Transverse colon (tissue), 4 donors: ENCODE measurements at regions not wholly inside any gene's neighbourhood (a gene's known extent, or its start where the extent isn't known, plus 50 kb on each side); places are given as distances from the start of the nearest gene placed in this dataset.

Source experiments
- POLR2A ChIP-seq: fragments of 450-650 bp; IDR thresholded peaks from one replicate; pipeline ENCODE4 v1.6.1; 2016; ENCODE audit warnings: antibody characterized with exemption, mild to moderate bottlenecking, moderate library complexity
- POLR2AphosphoS5 ChIP-seq, 3 donors: sonication (generic); formaldehyde crosslinking; IDR thresholded peaks; one replicate each; pipeline ENCODE4 v1.6.1; 2016; ENCODE audit warnings: antibody characterized with exemption in 3 of 3
- TF ChIP-seq, protein P1 (sequence below), 5 experiments: fragments of 200-600 bp in 3 of 5; fragments of 450-650 bp in 2 of 5; sonication (generic) in 3 of 5; IDR thresholded peaks; 1 replicate in 2 of 5; 2 replicates in 3 of 5; pipeline ENCODE4 v1.5.1; 2016 to 2017; ENCODE audit warnings: antibody characterized with exemption in 5 of 5, inconsistent platforms in 3 of 5, mild to moderate bottlenecking in 2 of 5, moderate library complexity in 1 of 5

DNA sequence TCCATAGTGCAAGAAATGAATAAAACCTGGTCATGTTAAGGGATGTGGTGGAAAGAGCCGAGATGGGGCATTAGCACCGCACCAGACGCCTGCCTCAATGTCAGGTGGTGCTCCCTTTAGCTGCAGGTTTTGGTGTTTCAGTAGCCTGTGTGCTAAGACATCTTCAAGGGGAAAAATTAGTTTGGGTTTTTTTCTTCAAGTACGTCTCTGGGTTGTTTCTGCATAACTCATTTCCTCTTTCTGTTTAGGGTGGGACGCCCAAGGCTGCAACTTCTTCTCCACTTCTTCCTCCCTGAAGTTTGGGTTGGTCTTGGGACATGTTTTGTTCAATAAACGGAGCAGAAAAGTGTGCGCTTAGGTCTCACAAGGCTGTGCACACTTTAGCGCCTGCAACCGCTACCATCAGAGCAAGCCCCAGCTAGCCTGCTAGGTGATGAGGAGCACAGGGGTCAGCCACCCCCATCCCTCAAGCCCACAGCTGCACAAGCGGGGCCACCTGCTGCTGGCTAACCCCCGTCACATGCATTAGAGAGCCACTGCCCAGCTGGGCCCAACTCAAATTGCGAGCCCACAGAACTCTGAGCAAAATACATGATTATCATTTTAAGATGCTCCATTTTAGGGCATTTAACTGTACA, 1495.7 kb downstream of the TBC1D22A start:
- no peak for TF ChIP-seq POLR2A
- TF ChIP-seq, protein P1, sequence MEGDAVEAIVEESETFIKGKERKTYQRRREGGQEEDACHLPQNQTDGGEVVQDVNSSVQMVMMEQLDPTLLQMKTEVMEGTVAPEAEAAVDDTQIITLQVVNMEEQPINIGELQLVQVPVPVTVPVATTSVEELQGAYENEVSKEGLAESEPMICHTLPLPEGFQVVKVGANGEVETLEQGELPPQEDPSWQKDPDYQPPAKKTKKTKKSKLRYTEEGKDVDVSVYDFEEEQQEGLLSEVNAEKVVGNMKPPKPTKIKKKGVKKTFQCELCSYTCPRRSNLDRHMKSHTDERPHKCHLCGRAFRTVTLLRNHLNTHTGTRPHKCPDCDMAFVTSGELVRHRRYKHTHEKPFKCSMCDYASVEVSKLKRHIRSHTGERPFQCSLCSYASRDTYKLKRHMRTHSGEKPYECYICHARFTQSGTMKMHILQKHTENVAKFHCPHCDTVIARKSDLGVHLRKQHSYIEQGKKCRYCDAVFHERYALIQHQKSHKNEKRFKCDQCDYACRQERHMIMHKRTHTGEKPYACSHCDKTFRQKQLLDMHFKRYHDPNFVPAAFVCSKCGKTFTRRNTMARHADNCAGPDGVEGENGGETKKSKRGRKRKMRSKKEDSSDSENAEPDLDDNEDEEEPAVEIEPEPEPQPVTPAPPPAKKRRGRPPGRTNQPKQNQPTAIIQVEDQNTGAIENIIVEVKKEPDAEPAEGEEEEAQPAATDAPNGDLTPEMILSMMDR (IDR thresholded peaks at IDR 0.05): no peak
- TF ChIP-seq POLR2AphosphoS5 (IDR thresholded peaks at IDR 0.05): no peak
